ENCODE measurements at regions not wholly inside any gene's neighbourhood (a gene's known extent, or its start where the extent isn't known, plus 50 kb on each side); places are given as distances from the start of the nearest gene placed in this dataset.
"Not testable (repeated sequence)": the region's sequence is repeated elsewhere in the genome, so short reads cannot be mapped to it uniquely, and the experiment has no call there.

DNA sequence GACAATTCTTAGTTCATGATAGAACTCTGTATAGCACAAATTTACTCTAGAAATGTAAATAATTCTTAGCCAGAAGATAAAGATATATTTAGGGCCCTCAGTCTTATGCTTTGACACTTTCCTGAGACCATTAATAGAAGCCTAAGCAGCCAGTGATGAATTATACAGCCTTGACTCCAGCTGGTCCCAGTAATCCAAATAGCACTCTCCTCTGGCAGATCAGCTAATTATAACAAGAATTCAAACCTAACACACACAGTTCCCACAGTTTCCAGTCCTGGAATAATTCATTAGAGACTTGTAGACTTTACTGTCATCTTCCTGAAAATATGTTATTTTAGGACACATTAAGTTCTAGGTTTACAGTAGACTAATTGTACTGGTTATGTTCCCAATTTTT lies 50.4 kb downstream of the SHOC1 start:
- Histone ChIP-seq H3K4me3 (ENCODE audit: low read depth in 1 of 3, low read length in 3 of 3) (no peak overlapping the region), H3K27me3 (ENCODE audit: control insufficient read depth in 3 of 3, insufficient read depth in 3 of 3, low read length in 3 of 3) (no peaks in the 10 kb centered on the region), H3K36me3 (ENCODE audit: control insufficient read depth in 3 of 3, insufficient read depth in 2 of 3, low read depth in 1 of 3, low read length in 3 of 3) (no peaks in the 10 kb centered on the region), H3K27ac (ENCODE audit: low read depth in 1 of 3, low read length in 2 of 3) (no peak overlapping the region), H3K9me3 (ENCODE audit: control insufficient read depth in 2 of 2, insufficient read depth in 1 of 2, low read depth in 1 of 2, low read length in 1 of 2) (no peaks in the 10 kb centered on the region), H3K4me1 (ENCODE audit: control insufficient read depth in 3 of 3, insufficient read depth in 2 of 3, low read depth in 1 of 3, low read length in 2 of 3) (peaks cover 0 to 3% (median 0%) of the 10 kb centered on the region in 3 donors)
- FAIRE-seq (no peak), DNase-seq (no peak)

DNA sequence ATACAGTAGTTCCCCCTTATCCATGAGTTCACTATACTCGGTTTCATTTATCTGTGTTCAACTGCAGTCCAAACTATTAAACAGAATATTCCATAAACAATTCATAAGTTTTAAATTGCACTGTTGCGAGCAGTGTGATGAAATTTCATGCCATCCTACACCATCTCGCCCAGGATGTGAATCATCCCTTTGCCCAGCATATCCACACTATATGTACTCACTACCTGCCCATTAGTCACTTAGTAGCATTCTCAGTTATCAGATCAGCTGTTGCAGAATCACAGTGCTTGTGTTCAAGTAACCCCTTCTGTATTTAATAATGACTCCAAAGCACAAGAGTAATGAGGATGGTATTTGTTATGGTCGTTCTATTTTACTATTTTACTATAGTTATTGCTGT lies 51.5 kb downstream of the SHOC1 start:
- FAIRE-seq, result no peak
- no peak overlapping the region for H3K27ac ChIP-seq (ENCODE audit: low read depth in 1 of 3, low read length in 2 of 3)
- no peaks in the 10 kb centered on the region for H3K9me3 ChIP-seq (ENCODE audit: control insufficient read depth in 2 of 2, insufficient read depth in 1 of 2, low read depth in 1 of 2, low read length in 1 of 2)
- peaks cover 0 to 3% (median 0%) of the 10 kb centered on the region in 3 donors for H3K4me1 ChIP-seq (ENCODE audit: control insufficient read depth in 3 of 3, insufficient read depth in 2 of 3, low read depth in 1 of 3, low read length in 2 of 3)
- no peaks in the 10 kb centered on the region for H3K36me3 ChIP-seq (ENCODE audit: control insufficient read depth in 3 of 3, insufficient read depth in 2 of 3, low read depth in 1 of 3, low read length in 3 of 3)
- H3K4me3 ChIP-seq (ENCODE audit: low read depth in 1 of 3, low read length in 3 of 3), result no peak overlapping the region
- DNase-seq, result no peak
- 59 to 68% (median 62%) methylated on average over 4 of the region's 4 CpGs for WGBS, 3 donors
- H3K27me3 ChIP-seq (ENCODE audit: control insufficient read depth in 3 of 3, insufficient read depth in 3 of 3, low read length in 3 of 3), result no peaks in the 10 kb centered on the region

DNA sequence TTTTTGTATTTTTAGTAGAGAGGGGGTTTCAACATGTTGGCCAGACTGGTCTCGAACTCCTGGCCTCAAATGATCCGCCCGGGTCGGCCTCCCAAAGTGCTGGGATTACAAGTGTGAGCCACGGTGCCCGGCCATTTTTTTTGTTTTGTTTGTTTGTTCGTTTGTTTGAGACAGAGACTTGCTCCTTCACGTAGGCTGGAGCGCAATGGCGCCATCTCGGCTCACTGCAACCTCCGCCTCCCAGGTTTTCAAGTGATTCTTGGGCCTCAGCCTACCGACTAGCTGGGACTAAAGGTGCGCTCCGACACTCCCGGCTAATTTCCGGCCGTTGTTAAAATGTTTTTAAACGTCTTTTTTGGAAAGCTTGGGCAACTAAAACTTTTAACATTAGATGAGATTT lies 54.0 kb downstream of the SHOC1 start:
- H3K27me3 ChIP-seq (ENCODE audit: control insufficient read depth in 3 of 3, insufficient read depth in 3 of 3, low read length in 3 of 3), result no peaks in the 10 kb centered on the region

DNA sequence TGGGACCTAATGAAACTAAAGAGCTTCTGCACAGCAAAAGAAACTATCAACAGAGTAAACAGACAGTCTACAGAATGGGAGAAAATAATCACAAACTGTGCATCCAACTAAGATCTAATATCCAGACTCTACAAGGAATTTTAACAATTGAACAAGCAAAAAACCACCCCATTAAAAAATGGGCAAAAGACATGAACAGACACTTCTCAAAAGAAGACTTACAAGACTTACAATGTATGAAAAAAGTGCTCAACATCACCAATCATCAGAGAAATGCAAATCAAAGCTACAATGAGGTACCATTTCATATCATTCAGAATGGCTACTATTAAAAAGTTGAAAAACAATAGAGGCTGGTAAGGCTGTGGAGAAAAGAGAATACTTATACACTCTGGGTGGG lies 58.0 kb downstream of the SHOC1 start:
- Histone ChIP-seq H3K4me1 (ENCODE audit: control insufficient read depth in 3 of 3, insufficient read depth in 2 of 3, low read depth in 1 of 3, low read length in 2 of 3) (no peaks in the 10 kb centered on the region), H3K27ac (ENCODE audit: low read depth in 1 of 3, low read length in 2 of 3) (no peak overlapping the region), H3K27me3 (ENCODE audit: control insufficient read depth in 3 of 3, insufficient read depth in 3 of 3, low read length in 3 of 3) (no peaks in the 10 kb centered on the region), H3K9me3 (ENCODE audit: control insufficient read depth in 2 of 2, insufficient read depth in 1 of 2, low read depth in 1 of 2, low read length in 1 of 2) (peaks cover 0 to 2% of the 10 kb centered on the region in 2 donors), H3K36me3 (ENCODE audit: control insufficient read depth in 3 of 3, insufficient read depth in 2 of 3, low read depth in 1 of 3, low read length in 3 of 3) (no peaks in the 10 kb centered on the region), H3K4me3 (ENCODE audit: low read depth in 1 of 3, low read length in 3 of 3) (no peak overlapping the region)
- FAIRE-seq, result no peak
- no peak for DNase-seq

More for the DNA sequence above, 54.0 kb downstream of the SHOC1 start:
- DNase-seq (no peak), FAIRE-seq (no peak)
- no peaks in the 10 kb centered on the region for H3K9me3 ChIP-seq (ENCODE audit: control insufficient read depth in 2 of 2, insufficient read depth in 1 of 2, low read depth in 1 of 2, low read length in 1 of 2)
- no peaks in the 10 kb centered on the region for H3K36me3 ChIP-seq (ENCODE audit: control insufficient read depth in 3 of 3, insufficient read depth in 2 of 3, low read depth in 1 of 3, low read length in 3 of 3)
- H3K4me1 ChIP-seq (ENCODE audit: control insufficient read depth in 3 of 3, insufficient read depth in 2 of 3, low read depth in 1 of 3, low read length in 2 of 3), result peaks cover 0 to 3% (median 0%) of the 10 kb centered on the region in 3 donors
- WGBS, 3 donors, result 95% methylated on average over 19 of the region's 19 CpGs
- H3K27ac ChIP-seq (ENCODE audit: low read depth in 1 of 3, low read length in 2 of 3), result no peak overlapping the region
- no peak overlapping the region for H3K4me3 ChIP-seq (ENCODE audit: low read depth in 1 of 3, low read length in 3 of 3)

DNA sequence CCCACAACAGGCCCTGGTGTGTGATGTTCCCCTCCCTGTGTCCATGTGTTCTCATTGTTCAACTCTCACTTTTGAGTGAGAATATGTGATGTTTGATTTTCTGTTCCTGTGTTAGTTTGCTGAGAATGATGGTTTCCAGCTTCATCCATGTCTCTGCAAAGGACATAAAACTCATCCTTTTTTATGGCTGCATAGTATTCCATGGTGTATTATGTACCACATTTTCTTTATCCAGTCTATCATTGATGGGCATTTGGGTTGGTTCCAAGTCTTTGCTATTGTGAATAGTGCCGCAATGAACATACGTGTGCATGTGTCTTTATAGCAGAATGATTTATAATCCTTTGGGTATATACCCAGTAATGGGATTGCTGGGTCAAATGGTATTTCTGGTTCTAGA lies 59.4 kb downstream of the SHOC1 start:
- not testable (repeated sequence) for FAIRE-seq; H3K9me3 ChIP-seq (ENCODE audit: control insufficient read depth in 2 of 2, insufficient read depth in 1 of 2, low read depth in 1 of 2, low read length in 1 of 2); H3K27me3 ChIP-seq (ENCODE audit: control insufficient read depth in 3 of 3, insufficient read depth in 3 of 3, low read length in 3 of 3); H3K36me3 ChIP-seq (ENCODE audit: control insufficient read depth in 3 of 3, insufficient read depth in 2 of 3, low read depth in 1 of 3, low read length in 3 of 3); DNase-seq; H3K4me1 ChIP-seq (ENCODE audit: control insufficient read depth in 3 of 3, insufficient read depth in 2 of 3, low read depth in 1 of 3, low read length in 2 of 3); H3K27ac ChIP-seq (ENCODE audit: low read depth in 1 of 3, low read length in 2 of 3); H3K4me3 ChIP-seq (ENCODE audit: low read depth in 1 of 3, low read length in 3 of 3)
- WGBS, 3 donors, result 72 to 92% (median 90%) methylated on average over 2 of the region's 2 CpGs

DNA sequence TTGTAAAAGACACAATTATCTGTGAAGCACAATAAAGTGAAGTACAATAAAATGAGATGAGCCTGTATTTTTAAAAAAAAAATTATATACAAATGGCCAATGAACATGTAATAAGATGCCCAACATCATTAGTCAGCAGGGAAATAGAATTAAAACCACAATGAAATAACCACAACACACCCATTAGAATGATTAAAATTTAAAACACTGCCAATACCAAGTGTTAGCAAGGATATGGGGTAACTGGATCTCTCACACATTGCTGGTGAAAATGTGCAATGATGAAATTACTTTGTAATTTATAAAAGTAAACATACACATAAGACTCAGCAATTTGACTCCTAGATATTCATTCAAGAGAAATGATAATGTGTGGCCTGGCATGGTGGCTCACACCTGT lies 62.8 kb downstream of the SHOC1 start:
- Histone ChIP-seq H3K4me3 (ENCODE audit: low read depth in 1 of 3, low read length in 3 of 3) (no peak overlapping the region), H3K4me1 (ENCODE audit: control insufficient read depth in 3 of 3, insufficient read depth in 2 of 3, low read depth in 1 of 3, low read length in 2 of 3) (no peaks in the 10 kb centered on the region), H3K9me3 (ENCODE audit: control insufficient read depth in 2 of 2, insufficient read depth in 1 of 2, low read depth in 1 of 2, low read length in 1 of 2) (peaks cover 0 to 13% of the 10 kb centered on the region in 2 donors), H3K36me3 (ENCODE audit: control insufficient read depth in 3 of 3, insufficient read depth in 2 of 3, low read depth in 1 of 3, low read length in 3 of 3) (peaks cover 0 to 4% (median 0%) of the 10 kb centered on the region in 3 donors), H3K27ac (ENCODE audit: low read depth in 1 of 3, low read length in 2 of 3) (no peak overlapping the region), H3K27me3 (ENCODE audit: control insufficient read depth in 3 of 3, insufficient read depth in 3 of 3, low read length in 3 of 3) (no peaks in the 10 kb centered on the region)
- FAIRE-seq (no peak), DNase-seq (no peak)

DNA sequence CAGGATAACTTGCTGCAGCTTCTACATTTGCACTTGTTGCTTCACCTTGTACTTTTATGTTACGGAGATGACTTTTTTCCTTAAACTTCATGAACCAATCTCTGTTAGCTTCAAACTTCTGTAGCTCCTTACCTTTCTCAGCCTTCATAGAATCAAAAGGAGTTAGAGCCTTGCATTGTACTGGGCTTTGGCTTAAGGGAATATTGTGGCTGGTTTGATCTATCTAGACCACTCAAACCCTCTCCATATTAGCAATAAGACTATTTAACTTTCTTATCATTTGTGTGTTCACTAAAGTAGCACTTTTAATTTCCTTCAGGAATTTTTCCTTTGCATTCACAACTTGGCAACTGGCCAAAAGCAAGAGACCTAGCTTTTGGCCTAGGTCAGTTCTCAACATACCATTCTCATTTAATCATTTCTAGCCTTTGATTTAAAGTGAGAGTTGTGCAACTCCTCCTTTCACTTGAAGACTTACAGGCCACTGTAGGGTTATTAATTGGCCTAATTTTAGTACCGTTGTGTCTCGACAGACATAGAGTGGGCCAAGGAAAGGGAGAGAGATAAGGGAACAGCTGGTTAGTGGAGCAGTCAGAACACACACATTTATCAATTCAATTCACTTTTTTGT lies 63.7 kb downstream of the SHOC1 start:
- peaks cover 0 to 13% of the 10 kb centered on the region in 2 donors for H3K9me3 ChIP-seq (ENCODE audit: control insufficient read depth in 2 of 2, insufficient read depth in 1 of 2, low read depth in 1 of 2, low read length in 1 of 2)
- no peaks in the 10 kb centered on the region for H3K27me3 ChIP-seq (ENCODE audit: control insufficient read depth in 3 of 3, insufficient read depth in 3 of 3, low read length in 3 of 3)
- no peak overlapping the region for H3K4me3 ChIP-seq (ENCODE audit: low read depth in 1 of 3, low read length in 3 of 3)
- FAIRE-seq, result no peak
- peaks cover 0 to 4% (median 0%) of the 10 kb centered on the region in 3 donors for H3K36me3 ChIP-seq (ENCODE audit: control insufficient read depth in 3 of 3, insufficient read depth in 2 of 3, low read depth in 1 of 3, low read length in 3 of 3)
- peak; percentile 5 to 38 for DNase-seq
- no peaks in the 10 kb centered on the region for H3K4me1 ChIP-seq (ENCODE audit: control insufficient read depth in 3 of 3, insufficient read depth in 2 of 3, low read depth in 1 of 3, low read length in 2 of 3)
- no peak overlapping the region for H3K27ac ChIP-seq (ENCODE audit: low read depth in 1 of 3, low read length in 2 of 3)
- 70 to 79% (median 77%) methylated on average over 3 of the region's 3 CpGs for WGBS, 3 donors

DNA sequence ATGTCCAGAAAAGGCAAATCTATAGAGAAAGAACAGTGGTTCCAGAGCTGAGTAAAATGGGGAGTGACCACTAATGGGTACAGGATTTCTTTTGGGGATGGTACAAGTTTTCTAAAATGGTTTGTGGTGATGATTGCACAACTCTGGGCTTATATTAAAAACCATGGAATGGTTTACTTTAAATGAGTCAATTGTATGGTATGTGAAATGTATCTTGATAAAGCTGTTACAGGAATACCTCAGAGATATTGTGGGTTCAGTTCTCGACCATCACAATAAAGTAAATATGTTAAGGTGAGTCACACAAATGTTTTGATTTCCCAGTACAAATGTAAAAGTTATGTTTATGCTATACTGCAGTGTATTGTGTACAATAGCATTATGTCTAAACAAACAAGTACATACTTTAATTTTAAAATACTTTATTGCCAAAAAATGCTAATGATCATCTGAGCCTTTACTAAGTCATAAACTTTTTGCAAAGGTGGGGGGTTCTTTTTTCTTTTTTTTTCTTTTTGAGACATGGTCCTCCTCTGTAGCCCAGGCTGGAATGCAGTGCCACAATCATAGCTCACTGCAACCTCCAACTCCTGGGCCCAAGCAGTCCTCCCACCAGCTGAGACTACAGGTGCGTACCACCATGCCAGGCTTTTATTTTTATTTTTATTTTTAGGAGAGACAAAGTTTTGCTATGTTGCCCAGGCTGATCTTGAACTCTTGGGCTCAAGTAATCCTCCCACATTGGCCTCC lies 65.9 kb downstream of the SHOC1 start:
- H3K4me3 ChIP-seq (ENCODE audit: low read depth in 1 of 3, low read length in 3 of 3), result no peak overlapping the region
- peaks cover 0 to 10% of the 10 kb centered on the region in 2 donors for H3K9me3 ChIP-seq (ENCODE audit: control insufficient read depth in 2 of 2, insufficient read depth in 1 of 2, low read depth in 1 of 2, low read length in 1 of 2)
- FAIRE-seq (no peak), DNase-seq (peak in 1 of 2 donors; percentile 15)
- no peaks in the 10 kb centered on the region for H3K27me3 ChIP-seq (ENCODE audit: control insufficient read depth in 3 of 3, insufficient read depth in 3 of 3, low read length in 3 of 3)
- peaks cover 0 to 4% (median 0%) of the 10 kb centered on the region in 3 donors for H3K36me3 ChIP-seq (ENCODE audit: control insufficient read depth in 3 of 3, insufficient read depth in 2 of 3, low read depth in 1 of 3, low read length in 3 of 3)
- H3K27ac ChIP-seq (ENCODE audit: low read depth in 1 of 3, low read length in 2 of 3), result no peak overlapping the region
- no peaks in the 10 kb centered on the region for H3K4me1 ChIP-seq (ENCODE audit: control insufficient read depth in 3 of 3, insufficient read depth in 2 of 3, low read depth in 1 of 3, low read length in 2 of 3)
- 56 to 76% (median 71%) methylated on average over 2 of the region's 2 CpGs for WGBS, 3 donors

DNA sequence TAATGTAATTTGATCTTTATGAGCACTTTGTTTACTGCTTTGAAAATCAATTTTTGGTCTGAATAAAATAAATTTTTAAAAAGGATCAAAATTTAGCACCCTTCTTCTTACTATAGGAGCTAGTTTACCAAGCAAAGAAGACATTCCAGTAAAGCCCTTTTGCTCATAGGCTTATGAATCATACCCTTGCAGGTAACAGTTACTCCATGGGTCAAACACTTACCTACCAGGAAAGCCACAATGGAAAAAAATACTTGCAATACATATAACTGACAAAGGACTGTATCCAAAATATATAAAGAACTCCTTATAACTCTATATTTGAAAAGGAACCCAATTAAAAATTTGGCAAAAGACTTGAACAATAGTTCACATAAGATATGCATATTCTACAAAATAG lies 66.6 kb downstream of the SHOC1 start:
- H3K4me1 ChIP-seq (ENCODE audit: control insufficient read depth in 3 of 3, insufficient read depth in 2 of 3, low read depth in 1 of 3, low read length in 2 of 3), result no peaks in the 10 kb centered on the region
- H3K36me3 ChIP-seq (ENCODE audit: control insufficient read depth in 3 of 3, insufficient read depth in 2 of 3, low read depth in 1 of 3, low read length in 3 of 3), result peaks cover 0 to 4% (median 0%) of the 10 kb centered on the region in 3 donors
- no peak overlapping the region for H3K27ac ChIP-seq (ENCODE audit: low read depth in 1 of 3, low read length in 2 of 3)
- FAIRE-seq, result no peak
- H3K9me3 ChIP-seq (ENCODE audit: control insufficient read depth in 2 of 2, insufficient read depth in 1 of 2, low read depth in 1 of 2, low read length in 1 of 2), result peaks cover 0 to 10% of the 10 kb centered on the region in 2 donors
- H3K4me3 ChIP-seq (ENCODE audit: low read depth in 1 of 3, low read length in 3 of 3), result no peak overlapping the region
- DNase-seq, result no peak
- H3K27me3 ChIP-seq (ENCODE audit: control insufficient read depth in 3 of 3, insufficient read depth in 3 of 3, low read length in 3 of 3), result no peaks in the 10 kb centered on the region
